ENCODE measurements at regions not wholly inside any gene's neighbourhood (a gene's known extent, or its start where the extent isn't known, plus 50 kb on each side); places are given as distances from the start of the nearest gene placed in this dataset.

- Histone ChIP-seq H3K56ac (ENCODE audit: extremely low read depth, insufficient read depth, low read length) (no peak overlapping the region), H3K14ac (replicated peaks; ENCODE audit: low read depth, low read length) (no peak overlapping the region), H3K36me3 (ENCODE audit: control insufficient read depth, insufficient read depth, low read length) (no peaks in the 10 kb centered on the region), H3K79me1 (ENCODE audit: low read depth in 1 of 2, low read length in 2 of 2) (no peaks in the 10 kb centered on the region), H4K20me1 (ENCODE audit: insufficient read depth, low read length) (no peaks in the 10 kb centered on the region), H2BK120ac (ENCODE audit: low read depth, low read length) (no peak overlapping the region), H2BK15ac (ENCODE audit: low read depth, low read length) (no peak overlapping the region), H3K4me2 (ENCODE audit: low read depth, low read length) (no peak overlapping the region), H2AK9ac (replicated peaks; ENCODE audit: low read depth, low read length, poor library complexity) (no peak overlapping the region), H3K4me1 (ENCODE audit: control insufficient read depth, insufficient read depth, low read length) (no peaks in the 10 kb centered on the region), H4K91ac (ENCODE audit: insufficient read depth, low read depth, low read length) (no peak overlapping the region), H4K8ac (ENCODE audit: low read depth in 2 of 2, low read length in 2 of 2) (no peak overlapping the region), H3K23ac (ENCODE audit: low read depth, low read length) (no peak overlapping the region), H3K9ac (ENCODE audit: low read depth, low read length) (no peak overlapping the region), H2AK5ac (ENCODE audit: low read depth, low read length) (no peak overlapping the region), H4K5ac (ENCODE audit: low read depth, low read length) (no peak overlapping the region), H3K4me3 (ENCODE audit: insufficient read depth, low read depth, low read length) (no peak overlapping the region), H2BK20ac (ENCODE audit: low read depth, low read length) (no peak overlapping the region), H3K9me1 (ENCODE audit: insufficient read depth, low read length) (no peaks in the 10 kb centered on the region), H2AFZ (replicated peaks; ENCODE audit: low read length, poor library complexity) (no peak overlapping the region), H3K9me3 (ENCODE audit: control insufficient read depth, insufficient read depth, low read length) (no peaks in the 10 kb centered on the region), H2BK5ac (ENCODE audit: low read depth, low read length, poor library complexity, severe bottlenecking) (no peak overlapping the region), H3K27me3 (ENCODE audit: control insufficient read depth, insufficient read depth, low read length) (no peaks in the 10 kb centered on the region), H3K27ac (ENCODE audit: insufficient read depth, low read length) (no peak overlapping the region), H3K4ac (ENCODE audit: low read depth, low read length) (no peak overlapping the region), H3K18ac (ENCODE audit: low read depth, low read length) (no peak overlapping the region)
- BruUV-seq (replicated peaks) = no TSS peak
- TF ChIP-seq ELK1 (IDR thresholded peaks at IDR 0.05; ENCODE audit: borderline replicate concordance, low read depth, low read length) (no peak), CEBPB (IDR thresholded peaks at IDR 0.05; ENCODE audit: low read depth, low read length) (no peak), BHLHE40 (IDR thresholded peaks at IDR 0.05; ENCODE audit: low read depth, low read length) (no peak), NFE2L2 (IDR thresholded peaks at IDR 0.05; ENCODE audit: low read depth, low read length) (no peak)
- DNase-seq (no peak), ATAC-seq (ENCODE audit: low read depth) (no peak)
- dilution Hi-C loops (cut with HindIII; ENCODE audit: low sequenced_read_pairs, unreplicated experiment) = no loop called here
- POLR2A ChIA-PET (ENCODE audit: unreplicated experiment) = no interaction called here
- intact Hi-C loops (cut with micrococcal nuclease) = no loop called here
- no CpG with 5 or more reads among the region's 2 CpGs for WGBS, 2 experiments (ENCODE audit: extremely low coverage in 2 of 2, insufficient read length in 1 of 2)
- CTCF ChIA-PET = no interaction called here
- in situ Hi-C loops (cut with MboI; ENCODE audit: low sequenced_read_pairs) = no loop called here
These were observed 159.8 kb downstream of the SLITRK1 start for GRCh38 chr13:83722443-83722842.

Data from IMR-90 (cell line).